H1 (cell line): ENCODE measurements at regions not wholly inside any gene's neighbourhood (a gene's known extent, or its start where the extent isn't known, plus 50 kb on each side); places are given as distances from the start of the nearest gene placed in this dataset.

ENCODE experiments used
- CTCF ChIA-PET: fragments of 300-600 bp; sonication (Branson Sonifier 250); formaldehyde crosslinking; loops from one replicate; lab custom pipeline; 2021; ENCODE audit not compliant: partially characterized antibody; lab: Charles Lee
- POLR2A ChIA-PET: fragments of 300-600 bp; sonication (Branson Sonifier 250); formaldehyde crosslinking; loops from one replicate; lab custom pipeline; 2021; ENCODE audit warnings: inconsistent platforms; ENCODE audit not compliant: partially characterized antibody; lab: Charles Lee
- DNase-seq, 2 experiments: peaks; one replicate each; pipeline versions ENCODE4 v3.0.0 to v3.0.0-alpha.2; 2010 to 2022; ENCODE audit warnings: low spot score in 2 of 2, low read depth in 1 of 2, mixed read lengths in 1 of 2
- FAIRE-seq: peaks from 2 replicates; lab custom pipeline; 2011; peaks lifted over from hg19 to GRCh38; lab: Jason Lieb, UNC
- H2AFZ ChIP-seq: 2 replicates; pipeline ENCODE4 v1.8.1; 2012; ENCODE audit warnings: low read length, inconsistent platforms
- H2AK5ac ChIP-seq: 2 replicates; pipeline ENCODE4 v1.6.1; 2013; ENCODE audit warnings: low read depth, low read length
- H2BK120ac ChIP-seq: replicated peaks from 2 replicates; pipeline ENCODE3; 2013; ENCODE audit warnings: low read depth, low read length, inconsistent platforms
- H2BK12ac ChIP-seq: 2 replicates; pipeline ENCODE4 v1.6.1; 2013; ENCODE audit warnings: low read depth, low read length
- H2BK15ac ChIP-seq: 2 replicates; pipeline ENCODE4 v1.6.1; 2013; ENCODE audit warnings: low read length
- H2BK20ac ChIP-seq: 2 replicates; pipeline ENCODE4 v1.6.1; 2013; ENCODE audit warnings: low read length
- H2BK5ac ChIP-seq: 2 replicates; pipeline ENCODE4 v1.6.1; 2013; ENCODE audit warnings: low read depth, low read length
- H3K14ac ChIP-seq: 2 replicates; pipeline ENCODE4 v1.6.1; 2013; ENCODE audit warnings: inconsistent platforms; ENCODE audit not compliant: insufficient read length
- H3K18ac ChIP-seq: 2 replicates; pipeline ENCODE4 v1.6.1; 2013; ENCODE audit warnings: low read length; ENCODE audit errors: extremely low read depth
- H3K23ac ChIP-seq: 2 replicates; pipeline ENCODE4 v1.6.1; 2013; ENCODE audit warnings: inconsistent platforms; ENCODE audit not compliant: insufficient read length
- H3K23me2 ChIP-seq: 2 replicates; pipeline ENCODE4 v1.6.1; 2013; ENCODE audit warnings: low read depth, low read length
- H3K27ac ChIP-seq: 2 replicates; pipeline ENCODE4 v1.6.1; 2011; ENCODE audit warnings: low read depth, low read length, inconsistent platforms
- H3K27me3 ChIP-seq, 4 experiments: replicated peaks in 1 of 4; 1 replicate in 1 of 4; 2 replicates in 3 of 4; pipeline versions ENCODE4 v1.6.1 to v1.8.1; 2011 to 2013; ENCODE audit warnings: low read length in 3 of 4, mild to moderate bottlenecking in 3 of 4, inconsistent platforms in 2 of 4, mixed read lengths in 2 of 4, moderate library complexity in 1 of 4; ENCODE audit not compliant: control insufficient read depth in 3 of 4, insufficient read depth in 3 of 4; ENCODE audit errors: extremely low read depth in 1 of 4
- H3K36me3 ChIP-seq, 4 experiments: 2 replicates each; pipeline versions ENCODE4 v1.6.1 to v1.8.1; 2011 to 2013; ENCODE audit warnings: mild to moderate bottlenecking in 4 of 4, low read length in 3 of 4, moderate library complexity in 2 of 4, control low read depth in 1 of 4, inconsistent platforms in 1 of 4; ENCODE audit not compliant: insufficient read depth in 4 of 4, control insufficient read depth in 2 of 4
- H3K4ac ChIP-seq: replicated peaks from 2 replicates; pipeline ENCODE3; 2013; ENCODE audit warnings: low read length, low read depth, mixed read lengths, inconsistent platforms; ENCODE audit not compliant: insufficient read length
- H3K4me1 ChIP-seq, 4 experiments: replicated peaks in 1 of 4; 1 replicate in 1 of 4; 2 replicates in 3 of 4; pipeline versions ENCODE4 v1.6.1 to v1.8.1; 2011 to 2013; ENCODE audit warnings: low read length in 3 of 4, inconsistent platforms in 2 of 4, mixed read lengths in 1 of 4; ENCODE audit not compliant: insufficient read depth in 4 of 4, control insufficient read depth in 3 of 4
- H3K4me2 ChIP-seq, 2 experiments: 2 replicates each; pipeline versions ENCODE4 v1.6.1 to v1.8.1; 2011 to 2013; ENCODE audit warnings: low read depth in 2 of 2, low read length in 2 of 2, control low read depth in 1 of 2, inconsistent platforms in 1 of 2, mild to moderate bottlenecking in 1 of 2; ENCODE audit not compliant: insufficient read depth in 1 of 2
- H3K4me3 ChIP-seq, 4 experiments: fragments of 200-600, 300-600 bp in 1 of 4; sonication (generic), shearing (Covaris generic), sonication (Bioruptor Twin) in 1 of 4; 2 replicates each; pipeline versions ENCODE4 v1.5.1 to v1.8.1; 2011 to 2016; ENCODE audit warnings: low read length in 4 of 4, low read depth in 3 of 4, control low read depth in 2 of 4, inconsistent platforms in 2 of 4, mild to moderate bottlenecking in 2 of 4, mixed read lengths in 1 of 4, moderate library complexity in 1 of 4; ENCODE audit not compliant: insufficient read depth in 2 of 4; ENCODE audit errors: extremely low read depth in 1 of 4
- H3K56ac ChIP-seq: replicated peaks from 2 replicates; pipeline ENCODE3; 2013; ENCODE audit warnings: low read depth, mild to moderate bottlenecking, mixed read lengths, low read length, inconsistent platforms; ENCODE audit not compliant: insufficient read length
- H3K79me1 ChIP-seq: 2 replicates; pipeline ENCODE4 v1.6.1; 2013; ENCODE audit warnings: low read depth, low read length, control low read depth
- H3K79me2 ChIP-seq, 2 experiments: 2 replicates each; pipeline versions ENCODE4 v1.6.1 to v1.8.1; 2012 to 2013; ENCODE audit warnings: low read length in 2 of 2, mild to moderate bottlenecking in 2 of 2, inconsistent platforms in 1 of 2; ENCODE audit not compliant: insufficient read depth in 2 of 2, control insufficient read depth in 1 of 2
- H3K9ac ChIP-seq, 4 experiments: replicated peaks in 1 of 4; 1 replicate in 1 of 4; 2 replicates in 3 of 4; pipeline versions ENCODE4 v1.6.1 to v1.8.1; 2011 to 2013; ENCODE audit warnings: low read depth in 3 of 4, low read length in 3 of 4, control low read depth in 2 of 4, mild to moderate bottlenecking in 2 of 4, moderate library complexity in 2 of 4, inconsistent platforms in 1 of 4; ENCODE audit errors: extremely low read depth in 1 of 4
- H3K9me3 ChIP-seq, 2 experiments: 2 replicates each; pipeline versions ENCODE4 v1.6.1 to v1.8.1; 2012 to 2013; ENCODE audit warnings: mild to moderate bottlenecking in 2 of 2, moderate library complexity in 2 of 2, control low read depth in 1 of 2, inconsistent platforms in 1 of 2, low read depth in 1 of 2, low read length in 1 of 2, mixed read lengths in 1 of 2; ENCODE audit not compliant: insufficient read depth in 2 of 2
- H4K20me1 ChIP-seq, 2 experiments: replicated peaks in 1 of 2; 2 replicates each; pipeline versions ENCODE3 to v1.8.1; 2011 to 2013; ENCODE audit warnings: inconsistent platforms in 2 of 2, low read length in 2 of 2, mild to moderate bottlenecking in 1 of 2; ENCODE audit not compliant: insufficient read depth in 2 of 2, control insufficient read depth in 1 of 2
- H4K5ac ChIP-seq: 2 replicates; pipeline ENCODE4 v1.6.1; 2013; ENCODE audit warnings: low read length, low read depth, mixed read lengths, inconsistent platforms; ENCODE audit not compliant: insufficient read length
- H4K8ac ChIP-seq: 2 replicates; pipeline ENCODE4 v1.8.0; 2013; ENCODE audit warnings: mild to moderate bottlenecking, moderate library complexity, low read length, inconsistent platforms; ENCODE audit not compliant: insufficient read depth; ENCODE audit errors: extremely low read depth
- H4K91ac ChIP-seq: replicated peaks from 2 replicates; pipeline ENCODE3; 2013; ENCODE audit warnings: low read length, mixed read lengths, inconsistent platforms; ENCODE audit not compliant: insufficient read length
- BRCA1 ChIP-seq: IDR thresholded peaks from 2 replicates; pipeline ENCODE4 v1.6.1; 2012; ENCODE audit warnings: low read depth, low read length, improper control_type of control experiment
- CBX5 ChIP-seq: fragments of 300-800, 300-1000 bp; sonication (generic); IDR thresholded peaks from 2 replicates; pipeline ENCODE4 v1.7.1; 2016; ENCODE audit warnings: antibody characterized with exemption, low read length, low read depth
- CEBPB ChIP-seq: IDR thresholded peaks from 2 replicates; pipeline ENCODE4 v1.6.1; 2012; ENCODE audit warnings: low read depth, low read length
- EZH2 ChIP-seq: fragments of 200-600 bp; sonication (generic); IDR thresholded peaks from 2 replicates; pipeline ENCODE4 v1.7.1; 2012; ENCODE audit warnings: low read depth, mild to moderate bottlenecking, moderate library complexity, low read length, inconsistent platforms; ENCODE audit not compliant: severe bottlenecking
- GABPA ChIP-seq: IDR thresholded peaks from 2 replicates; pipeline ENCODE4 v1.6.1; 2011; ENCODE audit warnings: mild to moderate bottlenecking, low read length, moderate library complexity, borderline replicate concordance; ENCODE audit not compliant: insufficient read depth
- JUND ChIP-seq: IDR thresholded peaks from 2 replicates; pipeline ENCODE4 v1.6.1; 2011; ENCODE audit warnings: mild to moderate bottlenecking, improper control_type of control experiment, low read length
- KDM4A ChIP-seq: IDR thresholded peaks from one replicate; pipeline ENCODE4 v1.7.1; 2012; ENCODE audit warnings: low read depth, mild to moderate bottlenecking, moderate library complexity, low read length, inconsistent platforms; ENCODE audit not compliant: severe bottlenecking
- RNF2 ChIP-seq: fragments of 200-900, 300-1000 bp; sonication (generic); IDR thresholded peaks from 2 replicates; pipeline ENCODE4 v1.7.1; 2016; ENCODE audit warnings: borderline replicate concordance, low read depth, mild to moderate bottlenecking, antibody characterized with exemption, low read length; ENCODE audit not compliant: poor library complexity, severe bottlenecking; ENCODE audit errors: missing control alignments
- RXRA ChIP-seq: IDR thresholded peaks from 2 replicates; pipeline ENCODE4 v1.6.1; 2011; ENCODE audit warnings: low read depth, mild to moderate bottlenecking, low read length, moderate library complexity; ENCODE audit not compliant: insufficient read depth
- TBP ChIP-seq: IDR thresholded peaks from 2 replicates; pipeline ENCODE4 v1.6.1; 2011; ENCODE audit warnings: low read depth, low read length, improper control_type of control experiment
- TCF12 ChIP-seq: IDR thresholded peaks from 2 replicates; pipeline ENCODE4 v1.6.1; 2011; ENCODE audit warnings: low read depth, mild to moderate bottlenecking, low read length
- WGBS, 2 experiments: shearing (Covaris generic) in 1 of 2; methylation state at CpG; one replicate each; pipeline versions ENCODE4 v1.1.6 to v1.1.7; 2013 to 2015; ENCODE audit warnings: low lambda C conversion rate in 2 of 2, mixed read lengths in 2 of 2, inconsistent platforms in 1 of 2, low coverage in 1 of 2, missing lambda C conversion rate in 1 of 2; ENCODE audit not compliant: insufficient replicate concordance in 2 of 2, insufficient coverage in 1 of 2, insufficient read length in 1 of 2; ENCODE audit errors: extremely low coverage in 1 of 2, missing lambda C conversion rate in 1 of 2; 5-methylcytosine and 5-hydroxymethylcytosine counted together
- TF ChIP-seq, protein P1 (sequence below), 3 experiments: IDR thresholded peaks; 1 replicate in 2 of 3; 2 replicates in 1 of 3; pipeline versions ENCODE4 v1.5.1 to v1.6.1; 2011; ENCODE audit warnings: low read length in 3 of 3, mild to moderate bottlenecking in 3 of 3, inconsistent platforms in 2 of 3, low read depth in 1 of 3, moderate library complexity in 1 of 3; ENCODE audit not compliant: insufficient read depth in 1 of 3; ENCODE audit errors: control extremely low read depth in 1 of 3

DNA sequence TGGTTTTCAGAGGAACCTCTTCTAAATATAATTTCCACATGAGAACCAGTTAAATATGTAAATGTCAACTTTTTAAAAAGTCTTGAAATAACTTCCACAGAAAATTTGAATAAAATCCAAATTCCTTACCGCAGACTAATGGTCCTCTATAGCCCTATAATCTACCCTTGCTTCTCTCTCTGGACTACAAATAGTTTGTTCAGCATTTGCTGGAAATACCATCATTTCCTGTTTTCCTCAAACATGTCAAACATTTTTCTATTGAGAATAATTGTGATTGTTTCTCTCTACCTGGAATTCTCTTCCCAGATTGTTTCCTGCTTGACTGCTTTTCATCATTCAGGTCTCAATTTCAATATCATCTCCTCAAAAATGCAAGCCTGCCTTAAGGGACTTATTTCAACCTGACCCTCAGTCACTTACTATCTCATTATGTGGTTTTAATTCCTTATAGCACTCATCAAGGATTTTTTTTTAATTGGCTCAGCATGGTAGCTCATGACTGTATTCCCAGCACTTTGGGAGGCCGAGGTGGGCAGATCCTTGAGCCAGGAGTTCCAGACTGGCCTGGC, 898.9 kb upstream of the MIR17HG start:
- Histone ChIP-seq H3K79me1 (no peaks in the 10 kb centered on the region), H2AFZ (no peak overlapping the region), H3K27ac (no peak overlapping the region), H3K9ac (no peak overlapping the region), H3K36me3 (no peaks in the 10 kb centered on the region), H3K4me3 (no peak overlapping the region), H3K4ac (no peak overlapping the region), H3K18ac (no peak overlapping the region), H3K56ac (no peak overlapping the region), H4K5ac (no peak overlapping the region), H3K27me3 (no peaks in the 10 kb centered on the region), H2BK20ac (no peak overlapping the region), H2BK120ac (no peak overlapping the region), H4K20me1 (no peaks in the 10 kb centered on the region), H3K79me2 (no peaks in the 10 kb centered on the region), H4K91ac (no peak overlapping the region), H3K23ac (no peak overlapping the region), H3K4me1 (no peaks in the 10 kb centered on the region), H2AK5ac (no peak overlapping the region), H3K14ac (no peak overlapping the region), H3K9me3 (no peaks in the 10 kb centered on the region), H2BK12ac (no peak overlapping the region), H3K4me2 (no peak overlapping the region), H2BK5ac (no peak overlapping the region), H2BK15ac (no peak overlapping the region), H3K23me2 (no peaks in the 10 kb centered on the region), H4K8ac (no peak overlapping the region)
- no peak for FAIRE-seq
- POLR2A ChIA-PET, result no interaction called here
- 91% methylated on average over 2 of the region's 2 CpGs; no CpG with 5 or more reads in 1 of the 2 experiments for WGBS, 2 experiments
- CTCF ChIA-PET, result no interaction called here
- no peak for DNase-seq
- TF ChIP-seq, protein P1, sequence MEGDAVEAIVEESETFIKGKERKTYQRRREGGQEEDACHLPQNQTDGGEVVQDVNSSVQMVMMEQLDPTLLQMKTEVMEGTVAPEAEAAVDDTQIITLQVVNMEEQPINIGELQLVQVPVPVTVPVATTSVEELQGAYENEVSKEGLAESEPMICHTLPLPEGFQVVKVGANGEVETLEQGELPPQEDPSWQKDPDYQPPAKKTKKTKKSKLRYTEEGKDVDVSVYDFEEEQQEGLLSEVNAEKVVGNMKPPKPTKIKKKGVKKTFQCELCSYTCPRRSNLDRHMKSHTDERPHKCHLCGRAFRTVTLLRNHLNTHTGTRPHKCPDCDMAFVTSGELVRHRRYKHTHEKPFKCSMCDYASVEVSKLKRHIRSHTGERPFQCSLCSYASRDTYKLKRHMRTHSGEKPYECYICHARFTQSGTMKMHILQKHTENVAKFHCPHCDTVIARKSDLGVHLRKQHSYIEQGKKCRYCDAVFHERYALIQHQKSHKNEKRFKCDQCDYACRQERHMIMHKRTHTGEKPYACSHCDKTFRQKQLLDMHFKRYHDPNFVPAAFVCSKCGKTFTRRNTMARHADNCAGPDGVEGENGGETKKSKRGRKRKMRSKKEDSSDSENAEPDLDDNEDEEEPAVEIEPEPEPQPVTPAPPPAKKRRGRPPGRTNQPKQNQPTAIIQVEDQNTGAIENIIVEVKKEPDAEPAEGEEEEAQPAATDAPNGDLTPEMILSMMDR (IDR thresholded peaks at IDR 0.05; ENCODE audit: control extremely low read depth in 1 of 3, insufficient read depth in 1 of 3, low read depth in 1 of 3, low read length in 3 of 3), result no peak
- no peak for TF ChIP-seq JUND
- TF ChIP-seq BRCA1, result no peak
- TF ChIP-seq CBX5, result no peak
- TF ChIP-seq GABPA, result no peak
- TF ChIP-seq EZH2, result no peak
- no peak for TF ChIP-seq TBP
- TF ChIP-seq CEBPB, result no peak
- TF ChIP-seq KDM4A, result no peak
- no peak for TF ChIP-seq RXRA
- no peak for TF ChIP-seq TCF12
- no peak for TF ChIP-seq RNF2
